Lung (tissue), 11 donors: ENCODE measurements at regions not wholly inside any gene's neighbourhood (a gene's known extent, or its start where the extent isn't known, plus 50 kb on each side); places are given as distances from the start of the nearest gene placed in this dataset.

ENCODE experiments used
- ATAC-seq: fragments of 200-7000 bp; cut with Tn5 transposase; one replicate; pipeline ENCODE4 v1.9.1; 2020; ENCODE audit warnings: moderate number of reproducible peaks; ENCODE audit not compliant: insufficient read depth, low FRiP score
- DNase-seq, 3 donors: peaks; one replicate each; pipeline ENCODE4 v3.0.0-alpha.2; 2013 to 2017
- H3K27ac ChIP-seq, 2 donors: one replicate each; pipeline ENCODE4 v1.5.1; 2013; ENCODE audit warnings: mild to moderate bottlenecking in 2 of 2, moderate library complexity in 2 of 2, control low read depth in 1 of 2, inconsistent platforms in 1 of 2, low read depth in 1 of 2, low read length in 1 of 2
- H3K27me3 ChIP-seq, 3 donors: one replicate each; pipeline ENCODE4 v1.5.1; 2013; ENCODE audit warnings: low read length in 2 of 3; ENCODE audit not compliant: control insufficient read depth in 3 of 3, insufficient read depth in 3 of 3
- H3K36me3 ChIP-seq, 4 donors: one replicate each; pipeline ENCODE4 v1.5.1; 2013; ENCODE audit warnings: low read length in 4 of 4, mild to moderate bottlenecking in 1 of 4, moderate library complexity in 1 of 4; ENCODE audit not compliant: control insufficient read depth in 4 of 4, insufficient read depth in 4 of 4
- H3K4me1 ChIP-seq, 5 donors: one replicate each; pipeline ENCODE4 v1.5.1; 2013; ENCODE audit warnings: low read length in 5 of 5, mild to moderate bottlenecking in 2 of 5, moderate library complexity in 1 of 5; ENCODE audit not compliant: control insufficient read depth in 5 of 5, insufficient read depth in 5 of 5
- H3K4me3 ChIP-seq: one replicate; pipeline ENCODE4 v1.5.1; 2013; ENCODE audit warnings: mild to moderate bottlenecking, control low read depth, moderate library complexity
- H3K9ac ChIP-seq, 2 donors: one replicate each; pipeline ENCODE4 v1.5.1; 2013; ENCODE audit warnings: low read length in 2 of 2, control low read depth in 1 of 2; ENCODE audit not compliant: insufficient read depth in 1 of 2
- H3K9me3 ChIP-seq, 4 donors: one replicate each; pipeline ENCODE4 v1.5.1; 2013; ENCODE audit warnings: low read length in 3 of 4, mild to moderate bottlenecking in 1 of 4, moderate library complexity in 1 of 4; ENCODE audit not compliant: control insufficient read depth in 4 of 4, insufficient read depth in 3 of 4
- WGBS, 2 donors: extraction: QIAGEN DNeasy Blood & Tissue Kit; methylation state at CpG; one replicate each; pipeline ENCODE4 v1.1.7; 2013; 5-methylcytosine and 5-hydroxymethylcytosine counted together
- TF ChIP-seq, protein P1 (sequence below): IDR thresholded peaks from 2 replicates; pipeline ENCODE4 v1.5.1; 2012; ENCODE audit warnings: mild to moderate bottlenecking; ENCODE audit errors: control extremely low read depth, extremely low read depth
- donor health status: control.
- donor health status: control.
- donor health status: Bipolar disorder and iron deficiency.
- donor health status: healthy.
- donor health status: DM: yes; HTN: yes; CAD: no.

DNA sequence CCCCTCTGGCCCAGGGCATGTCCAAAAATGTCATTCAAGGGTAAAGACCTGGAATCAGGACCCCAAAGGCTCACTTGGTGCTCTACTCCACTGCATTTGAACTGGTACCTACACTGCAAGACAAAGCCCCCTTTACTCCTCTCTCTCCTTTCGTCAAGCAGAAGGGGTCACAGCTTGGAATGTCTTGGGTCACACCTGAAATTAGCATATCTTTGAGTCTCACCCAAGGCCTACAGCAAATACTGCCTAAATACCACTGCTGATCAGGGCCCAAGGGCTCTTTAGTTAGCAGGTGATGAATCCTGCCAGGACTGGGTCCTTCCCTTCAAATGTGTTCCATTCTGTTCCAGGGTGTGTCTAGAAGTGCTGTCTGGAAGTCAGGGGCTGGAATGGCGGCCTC is 320.6 kb downstream of the SV2B start:
- Histone ChIP-seq H3K9ac (no peak overlapping the region), H3K27ac (no peak overlapping the region), H3K4me1 (no peaks in the 10 kb centered on the region), H3K9me3 (peaks cover 0 to 6% (median 0%) of the 10 kb centered on the region in 4 donors), H3K27me3 (no peaks in the 10 kb centered on the region), H3K4me3 (no peak overlapping the region), H3K36me3 (no peaks in the 10 kb centered on the region)
- ATAC-seq (no peak), DNase-seq (no peak)
- TF ChIP-seq, protein P1, sequence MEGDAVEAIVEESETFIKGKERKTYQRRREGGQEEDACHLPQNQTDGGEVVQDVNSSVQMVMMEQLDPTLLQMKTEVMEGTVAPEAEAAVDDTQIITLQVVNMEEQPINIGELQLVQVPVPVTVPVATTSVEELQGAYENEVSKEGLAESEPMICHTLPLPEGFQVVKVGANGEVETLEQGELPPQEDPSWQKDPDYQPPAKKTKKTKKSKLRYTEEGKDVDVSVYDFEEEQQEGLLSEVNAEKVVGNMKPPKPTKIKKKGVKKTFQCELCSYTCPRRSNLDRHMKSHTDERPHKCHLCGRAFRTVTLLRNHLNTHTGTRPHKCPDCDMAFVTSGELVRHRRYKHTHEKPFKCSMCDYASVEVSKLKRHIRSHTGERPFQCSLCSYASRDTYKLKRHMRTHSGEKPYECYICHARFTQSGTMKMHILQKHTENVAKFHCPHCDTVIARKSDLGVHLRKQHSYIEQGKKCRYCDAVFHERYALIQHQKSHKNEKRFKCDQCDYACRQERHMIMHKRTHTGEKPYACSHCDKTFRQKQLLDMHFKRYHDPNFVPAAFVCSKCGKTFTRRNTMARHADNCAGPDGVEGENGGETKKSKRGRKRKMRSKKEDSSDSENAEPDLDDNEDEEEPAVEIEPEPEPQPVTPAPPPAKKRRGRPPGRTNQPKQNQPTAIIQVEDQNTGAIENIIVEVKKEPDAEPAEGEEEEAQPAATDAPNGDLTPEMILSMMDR = no peak
- 82 to 83% methylated on average over 2 of the region's 2 CpGs for WGBS, 2 donors

DNA sequence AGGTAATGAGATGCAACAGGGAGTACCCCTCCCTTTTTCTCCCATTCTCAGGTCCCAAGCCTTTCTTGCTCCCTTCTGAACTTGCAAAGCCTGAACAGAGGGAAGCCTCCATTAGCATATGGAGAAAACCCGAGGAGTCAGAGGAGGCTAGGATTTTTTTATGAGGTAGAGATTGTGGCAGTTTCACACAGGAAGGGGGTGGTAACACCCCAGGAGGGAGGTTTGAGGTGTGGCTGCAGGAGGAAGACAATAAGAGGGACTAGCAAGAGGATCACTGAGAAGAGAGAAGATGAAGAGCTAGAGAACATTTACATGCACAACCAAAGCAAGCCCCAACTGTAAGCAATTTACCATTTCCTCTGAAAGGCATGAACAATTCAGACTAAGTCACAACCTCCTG is 322.7 kb downstream of the SV2B start:
- no peak overlapping the region for H3K4me3 ChIP-seq
- DNase-seq (no peak), ATAC-seq (no peak)
- no peaks in the 10 kb centered on the region for H3K36me3 ChIP-seq
- H3K4me1 ChIP-seq = no peaks in the 10 kb centered on the region
- H3K9me3 ChIP-seq = peaks cover 0 to 6% (median 0%) of the 10 kb centered on the region in 4 donors
- H3K9ac ChIP-seq = no peak overlapping the region
- WGBS, 2 donors = 32 to 70% methylated on average over 1 of the region's 1 CpG
- TF ChIP-seq, protein P1 = no peak
- no peaks in the 10 kb centered on the region for H3K27me3 ChIP-seq
- no peak overlapping the region for H3K27ac ChIP-seq

DNA sequence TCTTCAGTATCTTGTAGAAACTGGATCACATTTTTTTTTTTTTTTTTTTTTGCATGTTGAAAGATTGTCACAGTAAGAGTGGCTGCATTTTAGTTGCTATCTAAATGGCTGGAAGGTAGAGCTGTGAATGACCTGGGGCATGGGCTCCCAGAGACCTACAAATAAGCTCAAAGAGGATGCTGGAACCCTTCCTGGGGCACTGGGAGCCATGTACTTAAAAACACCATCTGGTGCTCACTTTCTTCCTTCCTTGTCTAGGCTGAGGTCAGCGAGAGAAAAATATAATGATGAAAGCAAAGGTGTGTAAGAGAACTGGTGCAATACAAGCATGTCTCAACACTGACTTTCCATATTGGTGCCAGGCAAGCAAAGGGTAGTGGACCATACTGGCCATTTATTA is 323.9 kb downstream of the SV2B start:
- Histone ChIP-seq H3K9ac (no peak overlapping the region), H3K4me1 (no peaks in the 10 kb centered on the region), H3K27me3 (no peaks in the 10 kb centered on the region), H3K4me3 (no peak overlapping the region), H3K9me3 (peaks cover 0 to 6% (median 0%) of the 10 kb centered on the region in 4 donors), H3K36me3 (no peaks in the 10 kb centered on the region), H3K27ac (no peak overlapping the region)
- ATAC-seq (no peak), DNase-seq (no peak)
- TF ChIP-seq, protein P1 = no peak
- WGBS, 2 donors = 45 to 65% methylated on average over 1 of the region's 1 CpG

DNA sequence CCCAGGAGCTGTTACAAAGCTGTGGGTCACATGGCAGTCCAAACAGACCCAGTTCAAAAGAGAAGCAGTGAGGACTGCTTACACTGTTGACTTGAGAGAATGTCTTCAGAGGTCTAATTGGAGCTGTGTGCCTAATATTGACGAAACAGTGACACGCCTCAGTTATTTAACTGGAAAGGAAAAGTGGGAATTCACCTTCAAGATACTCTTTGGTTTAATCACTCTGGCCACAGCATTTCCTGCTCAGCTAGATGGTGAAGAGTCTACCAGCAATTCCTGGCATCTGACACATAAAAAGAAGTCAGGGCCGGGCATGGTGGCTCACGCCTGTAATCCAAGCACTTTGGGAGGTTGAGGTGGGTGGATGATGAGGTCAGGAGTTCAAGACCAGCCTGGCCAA is 326.4 kb downstream of the SV2B start:
- Histone ChIP-seq H3K9ac (no peak overlapping the region), H3K27me3 (no peaks in the 10 kb centered on the region), H3K4me1 (no peaks in the 10 kb centered on the region), H3K4me3 (no peak overlapping the region), H3K36me3 (no peaks in the 10 kb centered on the region), H3K9me3 (no peaks in the 10 kb centered on the region), H3K27ac (no peak overlapping the region)
- TF ChIP-seq, protein P1 = no peak
- ATAC-seq (peak; percentile 19), DNase-seq (no peak)
- WGBS, 2 donors = 59 to 75% methylated on average over 4 of the region's 4 CpGs
